Eye (tissue), 1 donor: ENCODE measurements at regions not wholly inside any gene's neighbourhood (a gene's known extent, or its start where the extent isn't known, plus 50 kb on each side); places are given as distances from the start of the nearest gene placed in this dataset.

Experiments used
- DNase-seq: peaks from one replicate; pipeline ENCODE4 v3.0.0-alpha.2; 2015

- DNase-seq, result no peak
Measured at GRCh38 chr6:45739058-45739457, 276.6 kb downstream of the CLIC5 start.

DNA sequence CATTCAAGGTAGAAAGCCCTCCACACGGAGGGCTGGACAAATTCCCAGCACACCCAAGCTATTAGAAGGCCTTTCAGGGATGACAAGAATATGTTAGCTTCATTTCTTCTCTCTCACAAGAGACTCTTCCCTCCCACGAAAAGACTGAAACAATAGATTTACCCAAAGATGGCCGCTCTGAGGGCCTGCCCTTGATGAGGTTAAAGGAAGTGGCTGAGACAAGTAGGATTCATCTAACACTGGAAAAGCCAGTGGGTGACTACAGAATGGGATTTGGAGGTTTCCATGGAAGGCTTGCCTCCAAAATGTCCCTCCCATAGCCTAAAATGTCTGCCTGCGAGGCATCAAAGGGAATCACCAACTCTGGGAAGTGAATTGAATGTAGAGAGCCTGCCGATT is 277.6 kb downstream of the CLIC5 start:
- DNase-seq, result no peak

GRCh38 chr6:45737331-45738056 is 278.2 kb downstream of the CLIC5 start:
- DNase-seq, result no peak

GRCh38 chr6:45736134-45736533 is 279.5 kb downstream of the CLIC5 start:
- no peak for DNase-seq

GRCh38 chr6:45732731-45733130 is 282.9 kb downstream of the CLIC5 start:
- DNase-seq, result no peak

- no peak for DNase-seq
Measured at GRCh38 chr6:45730232-45730631, 285.4 kb downstream of the CLIC5 start.

GRCh38 chr6:45728674-45729073 is 287.0 kb downstream of the CLIC5 start:
- DNase-seq, result peak; percentile 54

DNA sequence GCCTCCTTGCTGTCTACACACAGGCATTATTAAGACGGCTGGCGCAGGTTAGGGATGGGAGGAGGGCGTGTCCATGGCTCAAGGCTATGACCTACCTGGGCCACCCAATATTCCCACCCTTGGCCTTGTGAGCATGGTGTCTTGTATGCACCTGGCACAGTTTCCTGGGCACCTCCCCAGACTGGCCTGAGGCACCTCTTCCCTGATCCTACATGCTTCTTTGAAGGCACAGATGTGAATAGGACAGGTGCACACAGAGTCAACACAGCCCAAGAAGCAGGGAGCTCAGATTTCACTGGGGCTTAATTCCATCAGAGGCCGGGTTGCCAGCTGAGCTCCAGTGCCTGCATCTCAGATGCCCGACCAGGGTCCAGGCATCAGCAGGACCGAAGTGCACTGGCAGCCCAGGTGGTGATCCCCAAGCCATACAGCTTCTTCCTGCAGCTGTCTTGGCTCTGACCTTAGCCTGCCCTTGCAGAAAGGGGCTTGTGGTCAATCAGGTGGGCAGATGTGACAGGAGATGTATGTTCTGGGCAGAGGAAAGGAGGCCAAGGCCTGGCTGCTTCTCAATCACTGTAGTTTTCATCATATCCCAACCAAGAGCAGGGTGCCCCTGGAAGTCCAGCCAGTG is 287.7 kb downstream of the CLIC5 start:
- no peak for DNase-seq

DNA sequence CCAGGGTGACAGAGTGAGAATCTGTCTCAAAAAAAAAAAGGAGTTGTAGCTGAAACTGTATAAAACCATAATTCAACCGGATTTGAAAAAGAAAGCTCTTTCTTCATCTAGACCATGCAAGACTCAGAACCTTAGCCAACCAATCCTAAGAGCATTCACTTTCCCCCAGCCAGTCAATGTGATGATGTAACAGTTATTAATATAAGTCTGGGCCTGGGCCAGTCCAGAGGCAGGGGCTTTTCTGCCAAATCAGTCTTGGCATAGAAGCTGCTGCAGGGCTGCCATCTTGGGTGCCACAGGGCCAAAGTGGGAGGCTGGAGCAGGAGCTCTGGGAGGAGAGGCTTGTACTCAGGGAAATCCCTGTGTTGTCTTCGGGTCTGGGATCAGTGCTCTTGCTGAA is 288.4 kb downstream of the CLIC5 start:
- DNase-seq, result no peak

- DNase-seq, result no peak
Measured at GRCh38 chr6:45726444-45726843, 289.2 kb downstream of the CLIC5 start.

GRCh38 chr6:45724511-45724910 is 291.1 kb downstream of the CLIC5 start:
- DNase-seq, result peak; percentile 56

DNA sequence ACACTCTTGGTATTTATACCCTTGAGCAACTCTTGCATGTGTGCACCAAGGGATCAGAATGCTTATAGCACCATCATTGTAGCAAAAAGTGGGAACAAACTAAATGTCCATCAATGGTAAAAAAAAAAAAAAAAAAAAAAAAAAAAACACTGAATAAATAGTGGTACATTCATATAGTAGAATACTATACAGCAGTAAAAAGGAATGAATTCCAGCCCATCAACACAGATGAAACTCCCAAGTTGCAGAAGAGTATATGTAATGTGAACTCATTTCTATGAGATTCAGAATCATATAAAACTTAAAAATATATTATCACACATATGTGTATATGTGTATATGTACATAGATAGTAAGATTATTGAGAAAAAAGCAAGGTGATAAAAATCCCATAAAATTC is 291.6 kb downstream of the CLIC5 start:
- DNase-seq, result no peak

DNA sequence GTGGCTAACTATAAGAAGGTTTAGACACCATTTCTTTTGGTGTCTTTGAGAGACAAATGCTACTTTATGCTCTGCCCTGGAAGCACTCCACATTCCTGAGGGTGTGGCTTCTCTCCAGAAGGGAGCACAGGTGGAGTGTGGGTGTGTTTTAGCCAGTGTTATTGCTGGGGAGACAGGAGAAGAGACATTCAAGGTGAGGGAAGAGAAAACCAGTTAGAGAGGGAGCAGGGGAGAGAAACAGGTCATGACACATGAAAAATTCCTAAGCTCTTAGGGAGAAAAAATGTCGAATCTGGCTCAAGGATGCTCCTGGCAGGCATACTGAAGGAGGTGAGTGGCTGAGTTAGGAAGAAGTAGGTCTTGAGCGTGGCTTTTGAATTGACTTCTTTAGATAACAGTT is 292.8 kb downstream of the CLIC5 start:
- no peak for DNase-seq

- DNase-seq, result no peak
Measured at GRCh38 chr6:45721665-45722064, 294.0 kb downstream of the CLIC5 start.

DNA sequence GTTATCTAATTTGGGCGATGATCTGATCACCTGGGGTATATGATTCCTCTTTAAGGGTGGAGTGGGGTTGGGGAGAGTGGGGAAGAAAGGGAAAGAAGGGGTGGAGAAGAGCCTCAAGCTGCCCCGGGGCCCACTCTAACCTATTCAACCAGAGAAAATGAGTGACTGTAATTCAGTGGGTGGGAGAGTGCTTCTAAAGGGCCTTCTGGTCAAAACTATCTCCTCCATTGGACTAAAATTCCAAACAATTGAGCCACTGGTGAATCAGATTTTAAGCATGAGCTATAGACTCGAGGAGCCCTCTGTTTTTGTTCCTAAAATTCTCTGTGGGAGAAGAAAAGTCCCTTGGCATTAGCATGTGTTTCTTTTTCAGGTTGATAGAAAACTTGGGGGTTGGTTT is 296.8 kb downstream of the CLIC5 start:
- no peak for DNase-seq

DNA sequence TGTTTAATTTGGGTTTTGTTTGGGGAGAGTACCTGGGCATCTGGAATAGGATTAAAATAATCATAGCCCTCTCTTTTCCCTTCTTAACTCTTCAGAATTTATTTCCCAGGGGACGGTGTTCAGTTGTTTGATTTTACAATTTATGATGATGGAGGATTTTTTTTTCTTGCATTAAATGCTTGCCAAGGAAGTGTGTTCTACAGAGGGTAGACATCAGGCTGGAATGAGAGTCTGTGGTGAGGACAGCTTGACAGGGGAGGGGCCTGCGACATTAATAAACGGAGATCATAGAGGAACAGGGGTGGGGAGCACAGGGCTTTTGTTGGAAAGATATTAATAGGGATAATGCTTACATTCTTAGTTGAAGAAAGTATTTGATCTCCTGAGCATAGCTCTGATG is 297.5 kb downstream of the CLIC5 start:
- no peak for DNase-seq

DNA sequence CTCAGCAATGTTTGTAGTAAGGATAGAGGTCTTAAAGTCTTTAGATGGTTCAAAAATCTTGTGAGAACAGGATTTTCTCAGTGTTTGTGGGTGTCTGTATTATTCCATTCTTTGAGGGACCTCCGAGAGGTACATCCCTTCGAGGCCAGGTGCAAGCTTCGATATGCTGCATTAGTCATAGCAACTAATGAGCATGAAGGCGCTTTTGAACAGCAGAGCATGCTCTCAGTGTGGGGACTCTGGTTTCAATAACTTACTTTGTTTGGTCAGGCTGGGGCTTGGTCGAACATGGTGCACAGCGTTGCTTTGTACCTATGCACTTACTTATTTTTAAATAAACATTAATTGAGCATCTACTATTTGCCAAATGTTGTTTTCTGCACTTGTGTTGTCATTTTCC is 297.9 kb downstream of the CLIC5 start:
- no peak for DNase-seq

GRCh38 chr6:45717027-45717426 is 298.6 kb downstream of the CLIC5 start:
- no peak for DNase-seq

DNA sequence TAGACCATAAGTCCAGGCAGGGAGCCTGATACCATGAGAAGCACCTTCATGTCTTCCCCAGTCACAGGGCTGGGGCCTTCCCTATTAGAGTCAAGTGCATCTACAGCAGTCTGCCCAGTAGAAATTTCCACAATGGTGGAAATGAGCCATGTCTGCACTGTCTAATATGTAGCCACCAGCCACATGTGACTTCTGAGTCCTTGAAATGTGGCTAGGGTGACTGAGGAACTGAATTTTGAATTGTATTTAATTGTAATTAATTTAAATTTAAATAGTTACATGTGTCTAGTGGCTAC is 300.2 kb downstream of the CLIC5 start:
- DNase-seq, result no peak

- DNase-seq, result peak; percentile 93
Measured at GRCh38 chr6:45714741-45715507, 300.7 kb downstream of the CLIC5 start.

DNA sequence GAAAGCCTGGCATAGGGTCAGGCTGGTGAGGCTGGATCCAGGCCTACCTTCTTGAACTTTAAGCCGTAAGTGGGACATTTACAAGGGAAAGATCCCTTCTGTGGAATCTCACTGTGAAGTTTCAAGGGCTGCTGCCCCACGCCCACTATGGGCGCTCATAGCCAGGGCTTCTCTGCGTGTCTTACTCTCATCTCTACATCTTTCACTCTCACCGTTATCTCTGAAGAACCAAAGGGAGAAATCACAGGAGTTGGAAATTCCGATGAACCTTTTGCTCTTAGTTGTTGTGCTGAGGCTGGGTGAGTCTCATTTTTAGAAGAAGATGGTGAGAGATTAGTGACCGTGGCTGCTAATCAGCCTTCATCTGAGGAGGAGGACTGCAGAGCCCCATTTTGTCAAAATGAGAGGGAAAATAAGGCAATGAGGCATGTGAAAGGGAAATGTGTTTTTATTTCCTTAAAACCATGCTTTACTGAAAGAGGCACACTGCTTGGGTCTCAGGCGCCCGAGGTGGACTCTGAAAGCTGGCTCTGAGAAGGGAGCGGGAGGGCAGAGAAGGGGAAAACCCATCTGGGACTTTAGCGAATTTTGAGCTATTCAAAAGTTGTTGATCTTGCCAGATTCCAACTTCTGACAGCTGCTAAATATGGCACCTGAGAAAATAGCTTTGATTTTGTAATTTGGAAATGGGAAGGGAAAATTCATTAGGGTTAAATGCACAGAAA is 301.5 kb downstream of the CLIC5 start:
- DNase-seq, result no peak
